ENCODE measurements at regions not wholly inside any gene's neighbourhood (a gene's known extent, or its start where the extent isn't known, plus 50 kb on each side); places are given as distances from the start of the nearest gene placed in this dataset.

DNA sequence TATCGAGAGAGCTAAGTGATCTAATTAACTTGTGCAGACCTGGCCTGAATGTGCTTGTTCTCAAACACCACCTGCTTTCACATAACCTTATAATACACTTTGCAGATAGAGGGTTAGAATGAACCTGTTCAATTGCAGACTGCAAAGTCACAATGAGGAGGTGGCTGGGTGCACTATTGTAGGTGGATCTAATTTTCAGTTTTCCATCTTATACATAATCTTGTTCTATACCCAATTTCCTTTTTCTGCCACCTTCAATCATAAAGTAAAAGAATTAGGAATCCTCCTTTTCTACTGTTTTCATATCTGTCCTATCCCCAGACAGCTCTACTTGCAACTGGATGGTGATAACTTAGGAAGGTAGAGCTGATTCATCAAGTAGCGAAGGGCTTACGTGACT, 68.8 kb upstream of the APC start:
- FAIRE-seq: no peak

DNA sequence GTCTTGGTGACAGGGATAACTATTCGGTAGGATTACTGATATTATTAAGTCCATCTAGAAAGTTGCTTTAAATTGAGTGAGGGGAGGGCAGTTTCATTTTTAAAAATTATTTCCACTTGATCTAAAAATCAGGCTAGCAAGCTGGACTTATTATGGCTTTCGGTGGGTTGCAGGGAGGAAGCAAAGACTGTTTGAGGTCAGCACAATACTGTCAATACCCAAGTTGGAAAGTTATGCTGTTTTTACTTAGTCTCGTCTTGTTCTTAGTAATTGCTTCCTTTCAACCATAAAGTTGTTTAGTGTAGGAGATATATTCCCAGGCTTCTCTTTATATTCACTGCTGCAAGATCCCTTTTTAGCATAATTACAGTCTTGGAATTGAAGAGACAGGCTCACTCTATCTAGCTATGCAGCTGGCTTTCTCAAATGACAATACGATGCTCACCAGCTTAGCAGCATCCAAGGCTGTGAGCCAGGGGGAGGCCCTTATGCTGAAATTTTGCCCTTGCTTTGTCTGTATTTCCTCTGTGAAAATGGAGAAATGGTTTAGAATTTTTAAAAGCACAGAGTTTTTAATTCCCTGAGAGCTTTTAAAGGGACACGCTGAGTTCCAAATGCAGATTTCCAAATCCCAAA, 68.2 kb upstream of the APC start:
- no peak for FAIRE-seq

DNA sequence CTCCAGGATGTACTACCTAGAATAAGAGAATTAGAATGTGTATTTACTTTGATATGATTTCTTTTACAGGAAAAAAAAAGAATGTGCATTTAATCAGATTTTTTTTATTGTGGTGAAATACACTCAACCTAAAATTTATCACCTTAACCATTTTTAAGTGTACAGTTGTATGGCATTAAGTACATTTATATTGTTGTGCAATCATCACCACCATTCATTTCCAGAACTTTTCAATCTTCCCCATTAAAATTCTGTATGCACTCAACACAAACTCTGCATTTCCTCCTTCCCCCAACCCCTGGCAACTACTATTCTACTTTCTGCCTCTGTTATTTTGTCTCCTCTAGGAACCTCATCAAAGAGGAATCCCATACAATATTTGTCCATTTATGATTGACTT, 66.0 kb upstream of the APC start:
- FAIRE-seq: no peak

- peak; percentile 47 for FAIRE-seq
Observed at GRCh38 chr5:112681481-112681908, 56.2 kb upstream of the APC start.

- no peak for FAIRE-seq
Observed at GRCh38 chr5:112682621-112683061, 55.0 kb upstream of the APC start.

- no peak for FAIRE-seq
Observed at GRCh38 chr5:112684121-112684520, 53.6 kb upstream of the APC start.

DNA sequence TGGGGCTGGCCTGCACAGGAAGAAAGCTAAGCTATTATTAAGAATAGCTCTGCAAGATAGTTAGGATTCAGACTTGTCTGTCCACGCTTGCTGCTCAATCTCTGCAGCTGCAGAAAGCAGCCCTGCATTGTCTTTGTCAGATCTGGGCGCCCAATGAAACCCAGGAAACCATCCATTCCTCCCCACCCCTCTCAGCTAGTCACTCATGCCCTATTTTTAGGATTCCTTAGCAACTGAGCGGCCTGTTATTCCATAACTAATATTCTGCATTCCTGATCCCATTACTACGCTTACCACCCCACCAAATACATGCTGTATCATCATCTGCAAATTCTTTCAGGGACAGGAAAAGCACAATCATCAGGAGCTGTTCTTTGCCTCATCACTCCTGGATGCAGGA, 52.9 kb upstream of the APC start:
- no peak for FAIRE-seq

GRCh38 chr5:112685386-112685785, 52.3 kb upstream of the APC start:
- FAIRE-seq: no peak

GRCh38 chr5:112685931-112686330, 51.8 kb upstream of the APC start:
- FAIRE-seq: no peak

- no peak for FAIRE-seq
Observed at GRCh38 chr5:112686675-112687074, 51.0 kb upstream of the APC start.

DNA sequence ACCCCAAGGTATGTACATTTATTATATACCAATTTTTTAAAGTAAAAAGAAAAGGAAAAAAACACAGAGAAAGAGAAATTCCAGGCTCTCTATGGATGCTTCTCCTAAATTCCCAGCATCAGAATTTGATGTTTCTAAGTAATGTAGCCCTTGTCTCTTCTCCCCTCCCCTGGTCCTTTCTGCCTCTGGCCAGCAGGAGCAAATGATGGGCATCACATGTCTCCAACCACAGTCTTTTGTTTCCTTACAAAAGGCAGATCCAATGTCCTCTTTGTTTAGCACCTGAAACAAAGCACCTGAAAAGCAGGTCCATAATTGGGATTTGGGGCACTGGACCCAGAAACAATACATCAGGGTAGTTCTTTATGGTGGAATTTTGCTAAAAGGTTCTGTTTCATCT, 50.4 kb upstream of the APC start:
- FAIRE-seq: no peak

Measured in islet of Langerhans (tissue), 1 donor.